Esophagus squamous epithelium (tissue), 5 donors: ENCODE measurements at regions not wholly inside any gene's neighbourhood (a gene's known extent, or its start where the extent isn't known, plus 50 kb on each side); places are given as distances from the start of the nearest gene placed in this dataset.

Experiments
- DNase-seq: peaks from one replicate; lab custom pipeline; 2025; lab: John Stamatoyannopoulos, UW
- H3K27ac ChIP-seq, 4 donors: fragments of 200-600 bp; sonication (generic); one replicate each; pipeline ENCODE4 v1.5.1; 2016 to 2019; ENCODE audit warnings: mild to moderate bottlenecking in 1 of 4
- H3K27me3 ChIP-seq, 4 donors: fragments of 200-600 bp; sonication (generic); 1 replicate in 3 of 4; 2 replicates in 1 of 4; pipeline versions ENCODE4 v1.5.1 to v1.6.0; 2017 to 2021; ENCODE audit warnings: antibody characterized with exemption in 1 of 4
- H3K36me3 ChIP-seq, 3 donors: fragments of 200-600 bp; sonication (generic); one replicate each; pipeline ENCODE4 v1.5.1; 2016 to 2019
- H3K4me1 ChIP-seq, 3 donors: fragments of 200-600 bp; sonication (generic); one replicate each; pipeline ENCODE4 v1.5.1; 2017 to 2019
- H3K4me3 ChIP-seq, 4 donors: fragments of 200-600 bp; sonication (generic); 1 replicate in 3 of 4; 2 replicates in 1 of 4; pipeline ENCODE4 v1.5.1; 2016 to 2019; ENCODE audit warnings: mild to moderate bottlenecking in 2 of 4, moderate library complexity in 1 of 4
- H3K9me3 ChIP-seq, 3 donors: fragments of 200-600 bp; sonication (generic); one replicate each; pipeline ENCODE4 v1.5.1; 2016 to 2019
- CTCF ChIP-seq, 6 experiments: fragments of 450-650 bp in 4 of 6; fragments of 200-600 bp in 2 of 6; sonication (generic) in 2 of 6; IDR thresholded peaks; one replicate each; pipeline ENCODE4 v1.5.1; 2016 to 2019; ENCODE audit warnings: antibody characterized with exemption in 6 of 6, mild to moderate bottlenecking in 4 of 6, moderate library complexity in 4 of 6
- POLR2A ChIP-seq, 4 donors: fragments of 450-650 bp; IDR thresholded peaks; one replicate each; pipeline ENCODE4 v1.6.1; 2017; ENCODE audit warnings: antibody characterized with exemption in 4 of 4, mild to moderate bottlenecking in 4 of 4, moderate library complexity in 3 of 4
- WGBS, 2 donors: methylation state at CpG; one replicate each; pipeline ENCODE4 v1.1.5; 2018; 5-methylcytosine and 5-hydroxymethylcytosine counted together
- intact Hi-C: fragments of 100-400 bp; cut with DNase I; formaldehyde crosslinking; loops from one replicate; pipeline ENCODE4 v1.15.0; 2022
- donor health status: DM: yes; HTN: yes; CAD: no.

GRCh38 chr11:70871881-70872280, 380.5 kb downstream of the SHANK2 start:
- DNase-seq: no peak
- no peaks in the 10 kb centered on the region for H3K9me3 ChIP-seq
- H3K4me3 ChIP-seq: no peak overlapping the region
- H3K27ac ChIP-seq: no peak overlapping the region
- no peaks in the 10 kb centered on the region for H3K36me3 ChIP-seq
- H3K27me3 ChIP-seq: peaks cover 0 to 3% (median 0%) of the 10 kb centered on the region in 4 donors
- intact Hi-C loops: no loop called here
- 31 to 40% methylated on average over 10 to 12 of the region's 12 CpGs for WGBS, 2 donors
- H3K4me1 ChIP-seq: peaks cover 0 to 9% (median 0%) of the 10 kb centered on the region in 3 donors
- TF ChIP-seq CTCF (IDR thresholded peaks at IDR 0.05): no peak

GRCh38 chr11:70872299-70872698, 380.1 kb downstream of the SHANK2 start:
- Histone ChIP-seq H3K9me3 (no peaks in the 10 kb centered on the region), H3K36me3 (no peaks in the 10 kb centered on the region), H3K27ac (no peak overlapping the region), H3K4me1 (peaks cover 0 to 9% (median 0%) of the 10 kb centered on the region in 3 donors), H3K4me3 (no peak overlapping the region), H3K27me3 (peaks cover 0 to 3% (median 0%) of the 10 kb centered on the region in 4 donors)
- no peak for DNase-seq
- intact Hi-C loops: no loop called here
- TF ChIP-seq CTCF (IDR thresholded peaks at IDR 0.05): no peak
- no peak for TF ChIP-seq POLR2A (IDR thresholded peaks at IDR 0.05)
- WGBS, 2 donors: 68% methylated on average over 10 of the region's 11 CpGs

GRCh38 chr11:70872955-70873735, 379.2 kb downstream of the SHANK2 start:
- peaks cover 0 to 3% (median 0%) of the 10 kb centered on the region in 4 donors for H3K27me3 ChIP-seq
- no peak for DNase-seq
- H3K36me3 ChIP-seq: no peaks in the 10 kb centered on the region
- WGBS, 2 donors: 56 to 58% methylated on average over 11 to 13 of the region's 14 CpGs
- intact Hi-C loops: no loop called here
- H3K9me3 ChIP-seq: no peaks in the 10 kb centered on the region
- H3K4me1 ChIP-seq: peaks cover 0 to 9% (median 0%) of the 10 kb centered on the region in 3 donors
- H3K4me3 ChIP-seq: no peak overlapping the region
- no peak overlapping the region for H3K27ac ChIP-seq
- TF ChIP-seq CTCF (IDR thresholded peaks at IDR 0.05) (no peak), POLR2A (IDR thresholded peaks at IDR 0.05) (no peak)

- Histone ChIP-seq H3K4me3 (no peak overlapping the region), H3K36me3 (no peaks in the 10 kb centered on the region), H3K4me1 (peaks cover 0 to 9% (median 0%) of the 10 kb centered on the region in 3 donors), H3K27ac (no peak overlapping the region), H3K27me3 (peaks cover 0 to 3% (median 0%) of the 10 kb centered on the region in 4 donors), H3K9me3 (no peaks in the 10 kb centered on the region)
- intact Hi-C loops: no loop called here
- DNase-seq: no peak
- TF ChIP-seq CTCF (IDR thresholded peaks at IDR 0.05): no peak
- TF ChIP-seq POLR2A (IDR thresholded peaks at IDR 0.05): no peak
- 60 to 70% methylated on average over 6 of the region's 6 CpGs for WGBS, 2 donors
These were observed 378.5 kb downstream of the SHANK2 start for GRCh38 chr11:70873736-70874412.

GRCh38 chr11:70876685-70877084, 375.7 kb downstream of the SHANK2 start:
- no peak for DNase-seq
- Histone ChIP-seq H3K4me1 (peaks cover 0 to 7% (median 0%) of the 10 kb centered on the region in 3 donors), H3K9me3 (no peaks in the 10 kb centered on the region), H3K36me3 (no peaks in the 10 kb centered on the region), H3K4me3 (no peak overlapping the region), H3K27ac (no peak overlapping the region), H3K27me3 (peaks cover 0 to 3% (median 0%) of the 10 kb centered on the region in 4 donors)
- WGBS, 2 donors: 69 to 80% methylated on average over 5 to 7 of the region's 7 CpGs
- TF ChIP-seq POLR2A (IDR thresholded peaks at IDR 0.05): no peak
- no peak for TF ChIP-seq CTCF (IDR thresholded peaks at IDR 0.05)
- intact Hi-C loops: no loop called here
